ENCODE measurements at regions not wholly inside any gene's neighbourhood (a gene's known extent, or its start where the extent isn't known, plus 50 kb on each side); places are given as distances from the start of the nearest gene placed in this dataset.
"Not testable (repeated sequence)": the region's sequence is repeated elsewhere in the genome, so short reads cannot be mapped to it uniquely, and the experiment has no call there.

GRCh38 chr13:46468570-46469463 is 81.8 kb upstream of the RUBCNL start:
- peak overlapping the region; percentile 47 for H3K27ac Mint-ChIP-seq (ENCODE audit: unreplicated experiment)
- peaks cover 11% of the 10 kb centered on the region for H3K4me1 Mint-ChIP-seq (ENCODE audit: unreplicated experiment)
- no peak overlapping the region for H3K4me3 Mint-ChIP-seq (ENCODE audit: unreplicated experiment)
- H3K27me3 Mint-ChIP-seq (ENCODE audit: unreplicated experiment) = no peaks in the 10 kb centered on the region
- H3K9me3 Mint-ChIP-seq (ENCODE audit: unreplicated experiment) = no peaks in the 10 kb centered on the region
- no peak for DNase-seq (ENCODE audit: extremely low spot score, unreplicated experiment)
- H3K36me3 Mint-ChIP-seq (ENCODE audit: unreplicated experiment) = no peaks in the 10 kb centered on the region
- TF ChIP-seq, protein P1, sequence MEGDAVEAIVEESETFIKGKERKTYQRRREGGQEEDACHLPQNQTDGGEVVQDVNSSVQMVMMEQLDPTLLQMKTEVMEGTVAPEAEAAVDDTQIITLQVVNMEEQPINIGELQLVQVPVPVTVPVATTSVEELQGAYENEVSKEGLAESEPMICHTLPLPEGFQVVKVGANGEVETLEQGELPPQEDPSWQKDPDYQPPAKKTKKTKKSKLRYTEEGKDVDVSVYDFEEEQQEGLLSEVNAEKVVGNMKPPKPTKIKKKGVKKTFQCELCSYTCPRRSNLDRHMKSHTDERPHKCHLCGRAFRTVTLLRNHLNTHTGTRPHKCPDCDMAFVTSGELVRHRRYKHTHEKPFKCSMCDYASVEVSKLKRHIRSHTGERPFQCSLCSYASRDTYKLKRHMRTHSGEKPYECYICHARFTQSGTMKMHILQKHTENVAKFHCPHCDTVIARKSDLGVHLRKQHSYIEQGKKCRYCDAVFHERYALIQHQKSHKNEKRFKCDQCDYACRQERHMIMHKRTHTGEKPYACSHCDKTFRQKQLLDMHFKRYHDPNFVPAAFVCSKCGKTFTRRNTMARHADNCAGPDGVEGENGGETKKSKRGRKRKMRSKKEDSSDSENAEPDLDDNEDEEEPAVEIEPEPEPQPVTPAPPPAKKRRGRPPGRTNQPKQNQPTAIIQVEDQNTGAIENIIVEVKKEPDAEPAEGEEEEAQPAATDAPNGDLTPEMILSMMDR (IDR thresholded peaks at IDR 0.05) = no peak

- H3K4me3 Mint-ChIP-seq (ENCODE audit: unreplicated experiment); H3K9me3 Mint-ChIP-seq (ENCODE audit: unreplicated experiment); DNase-seq (ENCODE audit: extremely low spot score, unreplicated experiment); H3K27ac Mint-ChIP-seq (ENCODE audit: unreplicated experiment); H3K36me3 Mint-ChIP-seq (ENCODE audit: unreplicated experiment); H3K27me3 Mint-ChIP-seq (ENCODE audit: unreplicated experiment): not testable (repeated sequence)
- peaks cover 11% of the 10 kb centered on the region for H3K4me1 Mint-ChIP-seq (ENCODE audit: unreplicated experiment)
Observed at GRCh38 chr13:46467694-46468093, 80.6 kb upstream of the RUBCNL start.

- H3K4me1 Mint-ChIP-seq (ENCODE audit: unreplicated experiment) = peaks cover 11% of the 10 kb centered on the region
Observed at GRCh38 chr13:46466074-46466473, 79.0 kb upstream of the RUBCNL start.

DNA sequence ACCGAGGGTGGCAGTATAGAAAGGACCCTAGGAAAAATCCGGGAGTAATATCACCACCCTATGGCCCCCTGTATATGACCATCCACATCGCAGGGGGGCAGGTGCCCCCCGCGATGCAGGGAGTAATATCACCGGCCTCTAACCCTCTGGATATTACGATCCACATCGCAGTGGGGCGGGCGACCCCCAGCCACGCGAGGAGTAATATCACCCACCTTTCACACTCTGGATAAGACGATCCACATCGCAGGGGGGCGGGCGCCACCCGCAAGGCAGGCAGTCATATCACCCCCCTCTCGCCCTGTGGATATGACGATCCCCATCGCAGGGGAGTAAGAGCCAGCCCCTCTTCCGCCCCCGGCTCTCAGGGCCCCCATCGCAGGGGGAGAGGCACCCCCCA is 76.7 kb upstream of the RUBCNL start:
- Mint-ChIP-seq H3K4me3 (ENCODE audit: unreplicated experiment) (no peak overlapping the region), H3K27me3 (ENCODE audit: unreplicated experiment) (no peaks in the 10 kb centered on the region), H3K4me1 (ENCODE audit: unreplicated experiment) (peaks cover 4% of the 10 kb centered on the region), H3K9me3 (ENCODE audit: unreplicated experiment) (no peaks in the 10 kb centered on the region), H3K36me3 (ENCODE audit: unreplicated experiment) (no peaks in the 10 kb centered on the region), H3K27ac (ENCODE audit: unreplicated experiment) (no peak overlapping the region)
- TF ChIP-seq, protein P1 (IDR thresholded peaks at IDR 0.05) = no peak
- DNase-seq (ENCODE audit: extremely low spot score, unreplicated experiment) = no peak

More at GRCh38 chr13:46466074-46466473, 79.0 kb upstream of the RUBCNL start:
- H3K4me3 Mint-ChIP-seq (ENCODE audit: unreplicated experiment); DNase-seq (ENCODE audit: extremely low spot score, unreplicated experiment); H3K36me3 Mint-ChIP-seq (ENCODE audit: unreplicated experiment); H3K9me3 Mint-ChIP-seq (ENCODE audit: unreplicated experiment); H3K27me3 Mint-ChIP-seq (ENCODE audit: unreplicated experiment); H3K27ac Mint-ChIP-seq (ENCODE audit: unreplicated experiment): not testable (repeated sequence)

GRCh38 chr13:46460223-46460622 is 73.2 kb upstream of the RUBCNL start:
- not testable (repeated sequence) for H3K4me3 Mint-ChIP-seq (ENCODE audit: unreplicated experiment); H3K4me1 Mint-ChIP-seq (ENCODE audit: unreplicated experiment); H3K27ac Mint-ChIP-seq (ENCODE audit: unreplicated experiment); DNase-seq (ENCODE audit: extremely low spot score, unreplicated experiment); H3K27me3 Mint-ChIP-seq (ENCODE audit: unreplicated experiment); H3K9me3 Mint-ChIP-seq (ENCODE audit: unreplicated experiment); H3K36me3 Mint-ChIP-seq (ENCODE audit: unreplicated experiment)

- not testable (repeated sequence) for H3K27ac Mint-ChIP-seq (ENCODE audit: unreplicated experiment); H3K27me3 Mint-ChIP-seq (ENCODE audit: unreplicated experiment); H3K4me1 Mint-ChIP-seq (ENCODE audit: unreplicated experiment); H3K4me3 Mint-ChIP-seq (ENCODE audit: unreplicated experiment); DNase-seq (ENCODE audit: extremely low spot score, unreplicated experiment); H3K9me3 Mint-ChIP-seq (ENCODE audit: unreplicated experiment); H3K36me3 Mint-ChIP-seq (ENCODE audit: unreplicated experiment)
Observed at GRCh38 chr13:46457255-46457654, 70.2 kb upstream of the RUBCNL start.

DNA sequence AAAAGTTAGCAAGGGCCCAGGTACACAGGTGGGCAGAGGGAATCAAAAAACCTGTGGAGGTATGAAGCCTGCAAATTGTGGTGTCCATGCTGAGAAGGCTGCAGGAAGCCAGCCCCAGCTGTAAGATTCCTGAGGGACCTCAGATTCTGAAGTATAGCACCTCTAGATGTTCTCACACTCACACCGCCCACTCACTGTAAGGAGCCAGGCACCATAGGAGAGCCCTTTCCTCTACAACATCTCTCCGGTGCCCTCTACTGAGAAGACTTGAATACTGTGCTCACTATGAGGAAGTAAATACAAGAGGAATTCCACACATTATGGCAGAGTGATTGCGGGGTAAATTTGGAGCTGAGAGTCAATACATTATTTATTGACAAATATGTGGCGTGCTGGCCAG is 68.9 kb upstream of the RUBCNL start:
- DNase-seq (ENCODE audit: extremely low spot score, unreplicated experiment) = not testable (repeated sequence)

DNA sequence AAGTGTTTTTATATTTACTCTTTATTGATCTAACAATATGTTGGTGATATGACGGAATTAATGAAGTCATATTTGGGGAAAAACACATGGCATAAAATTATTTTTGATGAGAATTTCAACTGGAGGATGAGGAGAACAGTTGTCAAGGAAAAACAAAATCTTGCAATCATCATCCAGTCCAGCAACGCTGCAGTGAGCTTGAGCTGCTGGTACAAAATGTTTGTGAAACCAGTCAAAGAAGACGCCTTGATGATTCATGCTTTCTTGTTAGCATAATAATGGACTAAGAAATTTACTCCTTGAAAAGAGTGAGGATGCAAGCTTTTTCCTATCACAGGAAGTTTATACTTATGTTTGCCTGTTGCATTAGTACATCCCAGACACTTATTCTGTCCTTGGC is 64.1 kb upstream of the RUBCNL start:
- not testable (repeated sequence) for H3K4me3 Mint-ChIP-seq (ENCODE audit: unreplicated experiment); DNase-seq (ENCODE audit: extremely low spot score, unreplicated experiment); H3K27ac Mint-ChIP-seq (ENCODE audit: unreplicated experiment)

More for the DNA sequence above, 68.9 kb upstream of the RUBCNL start:
- H3K4me3 Mint-ChIP-seq (ENCODE audit: unreplicated experiment); H3K4me1 Mint-ChIP-seq (ENCODE audit: unreplicated experiment); H3K36me3 Mint-ChIP-seq (ENCODE audit: unreplicated experiment); H3K9me3 Mint-ChIP-seq (ENCODE audit: unreplicated experiment); H3K27ac Mint-ChIP-seq (ENCODE audit: unreplicated experiment); H3K27me3 Mint-ChIP-seq (ENCODE audit: unreplicated experiment): not testable (repeated sequence)
- TF ChIP-seq, protein P1 (IDR thresholded peaks at IDR 0.05) = peak; percentile 53

DNA sequence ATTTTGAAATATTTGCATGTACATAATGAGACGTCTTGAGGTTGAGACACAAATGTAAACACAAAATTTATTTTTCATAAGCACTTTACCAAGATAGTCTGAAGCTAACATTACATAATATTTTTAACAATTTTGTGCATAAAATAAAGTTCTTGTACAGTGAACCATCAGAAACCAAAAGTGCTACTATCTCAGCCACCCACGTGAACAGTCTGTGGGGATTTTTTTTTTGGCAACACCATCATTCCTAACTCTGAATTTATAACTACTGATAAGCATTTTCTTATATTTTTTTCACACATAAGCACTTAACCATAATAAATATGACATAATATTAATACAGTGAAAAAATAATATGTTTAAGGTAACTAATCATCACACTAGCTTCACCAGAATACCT is 62.9 kb upstream of the RUBCNL start:
- not testable (repeated sequence) for H3K27me3 Mint-ChIP-seq (ENCODE audit: unreplicated experiment); H3K36me3 Mint-ChIP-seq (ENCODE audit: unreplicated experiment); DNase-seq (ENCODE audit: extremely low spot score, unreplicated experiment); H3K27ac Mint-ChIP-seq (ENCODE audit: unreplicated experiment); H3K9me3 Mint-ChIP-seq (ENCODE audit: unreplicated experiment); H3K4me3 Mint-ChIP-seq (ENCODE audit: unreplicated experiment)
- H3K4me1 Mint-ChIP-seq (ENCODE audit: unreplicated experiment) = peaks cover 17% of the 10 kb centered on the region

More for the DNA sequence above, 64.1 kb upstream of the RUBCNL start:
- H3K4me1 Mint-ChIP-seq (ENCODE audit: unreplicated experiment) = peaks cover 17% of the 10 kb centered on the region
- H3K27me3 Mint-ChIP-seq (ENCODE audit: unreplicated experiment); H3K9me3 Mint-ChIP-seq (ENCODE audit: unreplicated experiment); H3K36me3 Mint-ChIP-seq (ENCODE audit: unreplicated experiment): not testable (repeated sequence)

All from osteocyte (in vitro differentiated cells).